GM10266 (cell line): ENCODE measurements at regions not wholly inside any gene's neighbourhood (a gene's known extent, or its start where the extent isn't known, plus 50 kb on each side); places are given as distances from the start of the nearest gene placed in this dataset.

ENCODE experiments used
- DNase-seq: peaks from one replicate; pipeline ENCODE4 v3.0.0; 2012; ENCODE audit errors: extremely low spot score
- CTCF ChIP-seq: IDR thresholded peaks from 2 replicates; pipeline ENCODE4 v1.5.1; 2012; ENCODE audit warnings: mild to moderate bottlenecking, low read depth; ENCODE audit not compliant: control insufficient read depth, insufficient read depth; ENCODE audit errors: missing control alignments

GRCh38 chr4:84239278-84239845 is 259.7 kb downstream of the NKX6-1 start:
- TF ChIP-seq CTCF: no peak
- no peak for DNase-seq

- no peak for DNase-seq
- TF ChIP-seq CTCF: no peak
Measured at GRCh38 chr4:84238247-84239090, 260.6 kb downstream of the NKX6-1 start.

GRCh38 chr4:84237008-84237407 is 262.1 kb downstream of the NKX6-1 start:
- TF ChIP-seq CTCF: no peak
- no peak for DNase-seq

- DNase-seq: peak; percentile 15
- no peak for TF ChIP-seq CTCF
Measured at GRCh38 chr4:84235126-84235944, 263.8 kb downstream of the NKX6-1 start.

GRCh38 chr4:84232309-84233095 is 266.6 kb downstream of the NKX6-1 start:
- no peak for DNase-seq

More at GRCh38 chr4:84232309-84233095, 266.6 kb downstream of the NKX6-1 start:
- TF ChIP-seq CTCF: no peak
